NCI-H345 treated with DMSO at 0.1 percent for 48 hours (cell line): ENCODE measurements at regions not wholly inside any gene's neighbourhood (a gene's known extent, or its start where the extent isn't known, plus 50 kb on each side); places are given as distances from the start of the nearest gene placed in this dataset.

Experiments used
- DNase-seq: peaks from one replicate; lab custom pipeline; 2025; ENCODE audit not compliant: unreplicated experiment; lab: John Stamatoyannopoulos, UW

DNA sequence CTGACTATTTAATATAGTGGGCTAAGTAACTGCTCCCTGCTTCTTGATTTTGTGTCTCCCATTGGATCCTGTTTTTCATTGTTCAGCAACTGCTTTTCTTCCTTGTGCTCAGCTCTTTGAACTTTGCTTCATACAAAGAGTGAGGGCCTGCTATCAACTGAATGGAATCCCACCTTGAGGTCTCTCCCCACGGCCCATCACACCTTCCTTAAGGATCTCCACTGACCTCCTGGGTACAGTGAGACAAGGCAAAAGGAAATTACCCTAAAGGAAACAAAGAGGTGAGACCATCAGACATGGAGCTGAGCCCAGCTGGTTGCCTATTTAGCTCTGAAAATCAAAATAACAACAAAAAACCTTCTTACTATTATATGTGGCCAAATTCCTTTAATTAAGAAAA lies 91.3 kb upstream of the RPL34 start:
- DNase-seq: no peak

- DNase-seq: no peak
These were observed 92.7 kb upstream of the RPL34 start for GRCh38 chr4:108527723-108528122.

GRCh38 chr4:108520807-108521206 lies 99.6 kb upstream of the RPL34 start:
- DNase-seq: no peak

DNA sequence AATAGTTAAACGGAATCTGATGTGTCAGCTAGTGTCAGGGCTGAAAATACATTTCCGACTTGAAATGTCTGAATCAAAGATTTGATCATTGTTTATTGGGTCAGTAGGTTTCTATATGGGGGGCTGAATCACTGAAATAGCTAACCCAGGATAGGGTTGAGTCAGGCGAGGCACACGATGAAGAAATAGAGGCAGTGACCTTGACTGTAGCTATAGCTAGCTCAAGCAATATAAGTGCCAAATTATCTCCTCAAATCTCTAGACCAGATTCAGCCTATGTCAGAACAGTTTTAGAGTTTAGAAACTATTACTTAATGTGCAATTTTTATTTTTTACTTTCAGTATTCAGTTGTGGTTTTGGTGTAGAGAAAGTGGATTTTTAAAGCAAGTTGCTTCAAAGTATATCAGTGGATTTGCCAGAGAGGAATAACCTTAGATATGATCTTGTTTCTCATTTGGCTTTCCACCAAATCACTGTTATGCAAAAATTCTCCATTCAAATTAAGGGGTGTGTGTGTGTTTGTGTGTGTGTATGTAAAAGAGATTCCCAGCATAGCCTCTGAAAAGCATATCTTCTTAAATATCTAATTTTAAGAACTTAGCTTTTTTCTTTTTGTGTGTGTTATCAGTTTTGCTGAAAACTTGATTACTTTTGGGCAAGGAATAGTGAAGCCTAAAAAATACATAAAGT lies 100.3 kb upstream of the RPL34 start:
- DNase-seq: no peak

- DNase-seq: no peak
These were observed 101.1 kb upstream of the RPL34 start for GRCh38 chr4:108519208-108519833.

DNA sequence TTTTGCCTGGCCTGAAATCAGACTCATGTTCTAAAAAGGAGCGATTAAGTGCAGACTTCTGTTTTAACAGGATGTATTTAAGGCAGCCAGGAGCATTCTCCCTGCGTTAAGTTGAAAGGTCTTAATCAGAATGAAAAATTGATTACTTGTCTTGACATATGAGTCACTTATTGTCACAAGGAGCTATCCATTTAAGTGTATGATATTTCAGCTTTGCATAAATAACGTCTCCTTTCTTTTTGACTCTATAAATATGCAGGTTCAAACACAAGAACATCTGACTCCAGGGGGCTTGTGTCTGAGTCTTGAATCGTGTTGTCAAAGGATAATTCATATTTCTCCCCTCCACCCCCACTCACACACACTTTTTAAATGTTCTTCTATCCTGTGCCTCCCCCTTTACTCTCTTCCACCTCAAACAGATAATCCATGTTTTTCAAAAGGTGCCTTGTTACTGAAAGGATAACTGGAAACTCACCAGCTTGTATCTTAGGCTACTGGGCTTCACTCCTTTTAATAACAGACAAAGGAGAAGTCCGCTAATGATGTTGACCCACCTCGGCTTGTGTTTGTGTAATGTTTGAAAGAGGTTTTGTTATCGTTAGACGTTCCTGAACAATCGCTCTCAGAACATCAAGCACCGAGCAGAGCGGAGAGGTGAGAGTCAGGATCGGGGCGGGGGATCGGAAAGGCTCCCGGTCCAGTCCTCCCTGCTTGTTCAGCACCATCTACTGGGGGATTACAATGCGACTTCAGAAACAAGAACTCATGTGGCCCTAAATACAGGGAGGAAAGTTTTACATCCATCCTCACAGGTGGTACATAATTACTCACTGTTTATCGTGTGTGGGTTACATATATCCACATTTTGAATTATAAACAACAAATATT lies 107.5 kb upstream of the RPL34 start:
- DNase-seq: no peak

GRCh38 chr4:108511618-108512017 lies 108.8 kb upstream of the RPL34 start:
- DNase-seq: no peak

- no peak for DNase-seq
These were observed 118.0 kb upstream of the RPL34 start for GRCh38 chr4:108502356-108502755.

DNA sequence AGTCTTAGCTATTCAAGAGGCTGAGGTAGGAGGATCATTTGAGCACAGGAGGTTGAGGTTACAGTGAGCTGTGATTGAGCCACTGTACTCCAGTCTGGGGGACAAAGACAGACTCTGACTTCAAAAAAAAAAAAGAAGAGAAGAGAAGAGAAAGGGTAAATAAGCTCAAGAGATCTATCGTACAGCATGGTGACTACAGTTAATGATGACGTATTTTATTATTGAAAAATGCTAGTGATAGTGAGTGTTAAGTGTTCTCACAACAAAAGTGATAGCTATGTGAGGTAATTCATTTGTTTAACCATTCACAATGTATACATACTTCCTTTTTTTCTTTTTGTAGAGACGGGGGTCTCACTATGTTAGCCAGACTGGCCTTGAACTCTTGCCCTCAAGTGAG lies 121.5 kb upstream of the RPL34 start:
- DNase-seq: no peak

- no peak for DNase-seq
These were observed 126.8 kb upstream of the RPL34 start for GRCh38 chr4:108493596-108493931.

GRCh38 chr4:108492816-108493595 lies 127.4 kb upstream of the RPL34 start:
- no peak for DNase-seq

GRCh38 chr4:108488865-108489264 lies 131.5 kb upstream of the RPL34 start:
- DNase-seq: no peak

DNA sequence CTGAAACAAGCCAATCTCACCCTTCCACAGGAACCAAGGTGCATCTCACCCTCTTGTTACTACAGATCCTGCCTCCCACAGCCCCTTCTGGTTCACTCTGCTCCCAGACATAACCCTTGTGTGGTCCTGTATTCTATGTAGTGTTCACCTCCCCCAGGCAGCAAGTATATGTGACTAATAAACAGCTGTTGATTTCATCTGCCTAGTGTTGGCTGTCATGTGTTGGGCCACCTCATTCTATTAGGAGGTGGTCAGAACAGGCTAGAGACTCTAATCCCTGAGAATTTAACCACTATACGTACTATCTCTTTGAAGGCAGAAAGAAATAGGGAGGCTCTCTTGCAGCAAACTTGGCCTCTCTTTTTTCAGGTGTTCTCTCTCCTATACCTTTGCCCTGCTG lies 134.3 kb upstream of the RPL34 start:
- DNase-seq: no peak

DNA sequence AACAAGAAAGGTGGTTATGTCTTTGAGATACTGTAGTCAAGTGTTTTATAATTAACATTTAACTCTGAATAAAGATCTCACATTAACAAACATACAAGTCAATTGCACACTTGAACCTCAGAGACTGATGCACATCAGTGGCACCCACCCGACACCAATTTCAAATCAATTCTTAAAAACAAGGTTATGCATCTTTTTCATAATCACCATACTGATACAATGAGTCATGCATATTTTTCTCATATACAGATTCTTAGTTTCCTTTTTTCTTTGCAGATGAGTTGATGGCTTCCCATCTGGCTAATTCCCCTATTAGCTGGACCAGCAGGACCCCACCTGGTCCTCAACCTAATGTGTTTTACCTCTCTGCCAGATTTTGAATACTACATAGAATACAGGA lies 136.2 kb upstream of the RPL34 start:
- no peak for DNase-seq

DNA sequence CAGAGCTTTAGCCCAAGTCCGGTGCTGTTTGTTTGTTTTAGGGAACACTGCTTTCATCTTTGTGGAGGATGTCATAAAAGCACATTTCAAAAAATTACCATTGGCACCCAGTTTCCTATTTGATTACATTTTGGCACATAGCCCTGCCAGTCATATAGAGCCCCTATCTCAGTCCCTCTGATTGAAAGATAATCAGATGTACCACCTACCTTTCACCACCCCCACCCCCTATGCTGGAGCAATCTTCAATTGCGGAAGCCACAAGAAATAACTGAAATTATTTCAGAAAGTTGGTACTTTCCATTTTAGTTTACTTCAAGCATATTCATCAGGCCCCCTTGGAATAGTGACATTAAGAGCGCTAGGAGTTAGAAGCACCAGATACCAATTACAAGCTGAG lies 136.7 kb upstream of the RPL34 start:
- no peak for DNase-seq

- no peak for DNase-seq
These were observed 137.3 kb upstream of the RPL34 start for GRCh38 chr4:108483079-108483478.

DNA sequence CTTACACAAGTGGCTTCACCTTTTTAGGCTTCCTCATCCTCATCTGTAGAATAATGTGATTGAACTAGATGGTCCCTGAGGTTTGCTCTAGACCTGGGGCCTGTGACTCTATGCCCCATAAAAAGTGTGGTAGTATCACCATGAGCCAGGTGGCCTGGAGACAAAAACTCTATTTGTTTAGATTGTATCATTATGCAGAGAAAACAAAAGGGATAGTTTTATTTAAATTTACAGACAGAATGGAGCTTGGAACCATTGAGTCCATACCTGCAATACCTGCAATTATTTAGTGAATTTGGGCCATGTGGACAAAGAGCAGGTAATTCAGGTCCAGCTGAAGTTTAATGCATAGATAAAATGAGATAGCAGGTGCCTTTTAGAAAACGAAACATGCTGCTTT lies 139.5 kb upstream of the RPL34 start:
- no peak for DNase-seq

- no peak for DNase-seq
These were observed 142.8 kb upstream of the RPL34 start for GRCh38 chr4:108477527-108478108.

GRCh38 chr4:108473163-108473720 lies 147.1 kb upstream of the RPL34 start:
- DNase-seq: no peak
